RWPE1 (cell line): ENCODE measurements at regions not wholly inside any gene's neighbourhood (a gene's known extent, or its start where the extent isn't known, plus 50 kb on each side); places are given as distances from the start of the nearest gene placed in this dataset.

ENCODE experiments used
- CTCF ChIA-PET: fragments of 350-600 bp; sonication (Branson Sonifier 250); formaldehyde crosslinking; extraction: SDS; loops from one replicate; lab custom pipeline; 2021; lab: Yijun Ruan, JAX
- POLR2A ChIA-PET: fragments of 400-600 bp; formaldehyde crosslinking; extraction: SDS; loops from one replicate; lab custom pipeline; 2020; ENCODE audit warnings: antibody characterized with exemption; ENCODE audit not compliant: low non-redundant PET; lab: Yijun Ruan, JAX
- DNase-seq: peaks from one replicate; pipeline ENCODE4 v3.0.0; 2012; ENCODE audit warnings: low spot score
- H3K27ac ChIP-seq: fragments of 450-650 bp; 2 replicates; pipeline ENCODE4 v1.5.1; 2017
- CTCF ChIP-seq: fragments of 450-650 bp; conservative IDR thresholded peaks from 2 replicates; pipeline ENCODE4 v1.5.1; 2017; ENCODE audit warnings: low read depth, mild to moderate bottlenecking

- DNase-seq: no peak
- CTCF ChIA-PET: no interaction called here
Measured at GRCh38 chr2:55811048-55811447, 112.5 kb downstream of the EFEMP1 start.

DNA sequence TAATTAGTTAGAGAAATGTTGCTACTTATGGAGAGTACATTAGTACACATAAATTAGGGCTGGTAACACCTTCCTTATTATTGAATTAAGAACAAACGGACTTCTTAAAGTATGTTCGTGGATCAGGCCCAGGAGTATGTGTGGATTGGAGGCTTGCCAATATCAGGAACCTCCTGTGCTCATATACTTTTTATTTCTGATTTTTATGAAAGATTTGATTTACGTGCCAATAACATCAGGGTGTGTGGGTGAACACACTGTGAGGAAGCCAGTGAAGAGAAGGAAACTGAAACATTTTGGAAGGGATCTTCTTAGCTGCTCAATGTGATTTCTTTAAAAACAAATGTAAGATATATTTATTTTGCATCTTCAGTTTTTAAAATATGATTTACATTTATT, 113.0 kb downstream of the EFEMP1 start:
- no peak for DNase-seq
- ChIA-PET POLR2A (no interaction called here), CTCF (no interaction called here)
- TF ChIP-seq CTCF: no peak
- no peak overlapping the region for H3K27ac ChIP-seq

More at GRCh38 chr2:55811048-55811447, 112.5 kb downstream of the EFEMP1 start:
- no peak overlapping the region for H3K27ac ChIP-seq
- no peak for TF ChIP-seq CTCF
- POLR2A ChIA-PET: no interaction called here

- TF ChIP-seq CTCF: no peak
- ChIA-PET POLR2A (no interaction called here), CTCF (no interaction called here)
- no peak for DNase-seq
- no peak overlapping the region for H3K27ac ChIP-seq
Measured at GRCh38 chr2:55809875-55810621, 113.5 kb downstream of the EFEMP1 start.

DNA sequence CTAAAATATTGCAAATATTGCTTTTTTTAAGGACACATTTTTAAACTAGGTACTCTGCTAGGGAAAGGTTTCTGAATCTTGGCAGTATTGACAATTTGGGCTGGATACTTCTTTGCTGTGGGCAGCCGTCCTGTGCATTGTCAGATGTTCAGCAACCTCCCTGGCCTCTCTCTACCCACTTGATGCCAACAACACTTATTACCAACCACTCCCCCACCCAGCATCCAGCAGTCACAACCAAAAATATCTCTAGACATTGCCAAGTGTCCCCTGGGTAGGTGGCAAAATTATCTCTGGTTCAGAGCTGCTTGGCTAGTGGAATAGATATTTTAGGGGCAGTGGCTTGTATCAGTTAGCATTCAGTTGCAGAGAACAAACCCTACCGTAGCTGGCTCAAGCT, 114.3 kb upstream of the PNPT1 start:
- ChIA-PET CTCF (no interaction called here), POLR2A (no interaction called here)
- TF ChIP-seq CTCF: no peak
- no peak for DNase-seq
- H3K27ac ChIP-seq: no peak overlapping the region

GRCh38 chr2:55805686-55806085, 112.0 kb upstream of the PNPT1 start:
- H3K27ac ChIP-seq: no peak overlapping the region
- no peak for DNase-seq
- POLR2A ChIA-PET: no interaction called here
- no peak for TF ChIP-seq CTCF
- CTCF ChIA-PET: no interaction called here

GRCh38 chr2:55804535-55804934, 110.9 kb upstream of the PNPT1 start:
- CTCF ChIA-PET: no interaction called here
- no peak for TF ChIP-seq CTCF
- POLR2A ChIA-PET: no interaction called here
- no peak overlapping the region for H3K27ac ChIP-seq
- no peak for DNase-seq
